ENCODE measurements at regions not wholly inside any gene's neighbourhood (a gene's known extent, or its start where the extent isn't known, plus 50 kb on each side); places are given as distances from the start of the nearest gene placed in this dataset.

DNA sequence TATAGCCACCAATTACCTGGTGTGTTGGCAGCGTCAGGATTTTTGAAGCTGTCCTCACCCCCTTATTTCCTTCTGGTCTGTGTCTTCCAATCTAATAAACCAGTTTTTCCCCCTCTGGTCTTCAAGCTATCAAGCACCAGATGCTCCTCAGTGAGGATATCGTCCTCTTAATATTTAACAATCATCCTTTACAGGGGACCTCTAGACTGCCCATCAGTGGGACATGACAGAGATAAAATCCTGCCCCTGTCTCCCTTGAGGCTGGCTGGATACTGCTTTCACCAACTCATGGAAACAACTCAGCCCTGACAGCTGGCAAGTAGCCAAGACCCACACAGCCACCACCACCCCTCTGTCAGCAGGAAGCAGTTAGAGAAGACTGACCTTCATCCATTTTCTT lies 421.0 kb upstream of the API5 start:
- no peak for ATAC-seq
- no peaks in the 10 kb centered on the region for H3K9me3 ChIP-seq
- H3K4me1 ChIP-seq: no peaks in the 10 kb centered on the region
- intact Hi-C loops (cut with DNase I; ENCODE audit: low total_unique reads) (no loop called here), in situ Hi-C loops (cut with MboI; ENCODE audit: low sequenced_read_pairs in 4 of 4) (loop anchor here in 1 of 4 donors (25.0 kb wide), 1 partner anchor 97 kb away; no protein-coding TSS in a partner anchor)
- H3K27me3 ChIP-seq: no peaks in the 10 kb centered on the region
- H3K36me3 ChIP-seq: no peaks in the 10 kb centered on the region
- TF ChIP-seq, protein P1, sequence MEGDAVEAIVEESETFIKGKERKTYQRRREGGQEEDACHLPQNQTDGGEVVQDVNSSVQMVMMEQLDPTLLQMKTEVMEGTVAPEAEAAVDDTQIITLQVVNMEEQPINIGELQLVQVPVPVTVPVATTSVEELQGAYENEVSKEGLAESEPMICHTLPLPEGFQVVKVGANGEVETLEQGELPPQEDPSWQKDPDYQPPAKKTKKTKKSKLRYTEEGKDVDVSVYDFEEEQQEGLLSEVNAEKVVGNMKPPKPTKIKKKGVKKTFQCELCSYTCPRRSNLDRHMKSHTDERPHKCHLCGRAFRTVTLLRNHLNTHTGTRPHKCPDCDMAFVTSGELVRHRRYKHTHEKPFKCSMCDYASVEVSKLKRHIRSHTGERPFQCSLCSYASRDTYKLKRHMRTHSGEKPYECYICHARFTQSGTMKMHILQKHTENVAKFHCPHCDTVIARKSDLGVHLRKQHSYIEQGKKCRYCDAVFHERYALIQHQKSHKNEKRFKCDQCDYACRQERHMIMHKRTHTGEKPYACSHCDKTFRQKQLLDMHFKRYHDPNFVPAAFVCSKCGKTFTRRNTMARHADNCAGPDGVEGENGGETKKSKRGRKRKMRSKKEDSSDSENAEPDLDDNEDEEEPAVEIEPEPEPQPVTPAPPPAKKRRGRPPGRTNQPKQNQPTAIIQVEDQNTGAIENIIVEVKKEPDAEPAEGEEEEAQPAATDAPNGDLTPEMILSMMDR (IDR thresholded peaks at IDR 0.05 in 4 of 5, conservative IDR thresholded peaks at IDR 0.05 in 1 of 5): no peak
- TF ChIP-seq POLR2A (IDR thresholded peaks at IDR 0.05): no peak
- DNase-seq: no peak
- H3K27ac ChIP-seq: no peak overlapping the region
- H3K4me3 ChIP-seq: no peak overlapping the region

DNA sequence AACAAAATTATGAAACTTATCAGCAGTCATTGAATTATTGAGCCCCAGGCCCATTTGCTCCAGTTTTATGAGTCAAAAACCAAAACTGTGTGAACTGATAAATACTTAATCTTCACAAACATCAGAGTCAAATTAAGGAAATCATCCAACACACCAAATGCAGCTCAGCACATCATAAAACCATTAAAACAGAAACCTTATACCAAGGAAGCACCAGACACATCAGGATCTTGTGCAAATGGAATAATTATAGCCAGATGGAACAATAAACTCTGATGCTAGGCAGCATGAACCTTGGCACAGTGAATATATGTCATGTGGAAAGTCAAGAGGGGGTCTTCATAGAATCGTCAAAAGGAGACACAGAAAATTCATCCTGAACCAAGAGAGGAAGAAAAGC lies 410.7 kb upstream of the API5 start:
- TF ChIP-seq, protein P1 (IDR thresholded peaks at IDR 0.05 in 4 of 5, conservative IDR thresholded peaks at IDR 0.05 in 1 of 5): no peak
- no peak for TF ChIP-seq POLR2A (IDR thresholded peaks at IDR 0.05)
- no peak for ATAC-seq
- H3K36me3 ChIP-seq: no peaks in the 10 kb centered on the region
- intact Hi-C loops (cut with DNase I; ENCODE audit: low total_unique reads): no loop called here
- H3K27me3 ChIP-seq: no peaks in the 10 kb centered on the region
- no peak overlapping the region for H3K4me3 ChIP-seq
- H3K4me1 ChIP-seq: no peaks in the 10 kb centered on the region
- H3K27ac ChIP-seq: no peak overlapping the region
- no peaks in the 10 kb centered on the region for H3K9me3 ChIP-seq
- in situ Hi-C loops (cut with MboI; ENCODE audit: low sequenced_read_pairs in 4 of 4): loop anchor here in 1 of 4 donors (25.0 kb wide), 1 partner anchor 89 kb away; no protein-coding TSS in a partner anchor
- no peak for DNase-seq

DNA sequence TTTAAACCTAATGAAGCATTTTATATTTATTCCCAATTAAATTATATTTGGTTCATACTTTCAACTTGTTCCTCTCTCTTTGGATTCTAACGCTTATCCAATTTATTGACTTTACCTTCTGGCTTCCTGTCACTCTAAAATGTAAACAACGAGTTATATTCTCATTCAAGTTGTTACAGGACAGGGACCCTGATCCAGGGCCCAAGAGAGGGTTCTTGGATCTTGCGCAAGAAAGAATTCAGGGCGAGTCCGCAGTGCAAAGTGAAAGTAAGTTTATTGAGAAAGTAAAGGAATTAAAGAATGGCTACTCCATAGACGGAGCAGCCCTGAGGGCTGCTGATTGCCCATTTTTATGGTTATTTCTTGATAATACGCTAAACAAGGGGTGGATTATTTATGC lies 405.6 kb upstream of the API5 start:
- intact Hi-C loops (cut with DNase I; ENCODE audit: low total_unique reads): no loop called here
- no peaks in the 10 kb centered on the region for H3K27me3 ChIP-seq
- H3K36me3 ChIP-seq: no peaks in the 10 kb centered on the region
- TF ChIP-seq, protein P1 (IDR thresholded peaks at IDR 0.05 in 4 of 5, conservative IDR thresholded peaks at IDR 0.05 in 1 of 5): no peak
- TF ChIP-seq POLR2A (IDR thresholded peaks at IDR 0.05): no peak
- ATAC-seq: no peak
- no peaks in the 10 kb centered on the region for H3K9me3 ChIP-seq
- H3K27ac ChIP-seq: no peak overlapping the region
- no peak for DNase-seq
- no peak overlapping the region for H3K4me3 ChIP-seq
- no peaks in the 10 kb centered on the region for H3K4me1 ChIP-seq
- in situ Hi-C loops (cut with MboI; ENCODE audit: low sequenced_read_pairs in 4 of 4): loop anchor here in 1 of 4 donors (25.0 kb wide), 1 partner anchor 94 kb away; no protein-coding TSS in a partner anchor

DNA sequence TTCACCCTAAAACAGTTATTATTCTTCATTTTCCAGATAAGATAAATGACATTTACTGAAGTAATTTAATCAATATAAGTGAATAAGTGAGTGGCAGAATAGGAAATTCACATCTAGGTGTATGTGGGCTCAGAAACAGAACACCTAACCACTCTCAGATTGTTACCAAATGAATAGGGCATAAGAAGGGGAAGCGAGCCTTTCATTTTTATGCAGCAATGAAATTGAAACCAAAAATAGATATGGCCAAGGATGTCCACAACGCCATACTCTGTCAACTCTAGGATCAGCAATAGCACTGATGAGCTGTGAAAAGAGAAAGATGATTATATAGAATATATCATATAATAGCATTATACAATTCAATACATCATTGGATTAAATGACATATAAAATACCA lies 398.1 kb upstream of the API5 start:
- DNase-seq (no peak), ATAC-seq (no peak)
- H3K36me3 ChIP-seq: no peaks in the 10 kb centered on the region
- intact Hi-C loops (cut with DNase I; ENCODE audit: low total_unique reads): no loop called here
- H3K27me3 ChIP-seq: no peaks in the 10 kb centered on the region
- TF ChIP-seq, protein P1 (IDR thresholded peaks at IDR 0.05 in 4 of 5, conservative IDR thresholded peaks at IDR 0.05 in 1 of 5): no peak
- TF ChIP-seq POLR2A (IDR thresholded peaks at IDR 0.05): no peak
- no peaks in the 10 kb centered on the region for H3K4me1 ChIP-seq
- H3K9me3 ChIP-seq: peaks cover 0 to 3% (median 0%) of the 10 kb centered on the region in 3 donors
- H3K27ac ChIP-seq: no peak overlapping the region
- H3K4me3 ChIP-seq: no peak overlapping the region
- in situ Hi-C loops (cut with MboI; ENCODE audit: low sequenced_read_pairs in 4 of 4): loop anchor here in 1 of 4 donors (25.0 kb wide), 1 partner anchor 101 kb away; no protein-coding TSS in a partner anchor

DNA sequence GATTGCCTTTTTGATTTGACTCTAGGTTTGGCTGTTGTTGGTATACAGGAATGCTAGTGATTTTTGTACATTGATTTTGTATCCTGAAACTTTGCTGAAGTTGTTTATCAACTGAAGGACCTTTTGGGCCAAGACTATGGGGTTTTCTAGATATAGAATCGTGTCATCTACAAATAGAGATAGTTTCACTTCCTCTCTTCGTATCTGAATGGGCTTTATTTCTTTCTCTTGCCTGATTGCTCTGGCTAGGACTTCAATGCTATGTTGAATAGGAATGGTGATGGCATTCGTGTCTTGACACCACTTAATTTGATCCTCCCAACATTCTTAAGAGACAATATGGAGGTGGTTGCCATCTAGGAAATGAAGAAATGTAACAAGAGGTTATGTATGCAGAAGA lies 388.1 kb upstream of the API5 start:
- H3K4me1 ChIP-seq: no peaks in the 10 kb centered on the region
- intact Hi-C loops (cut with DNase I; ENCODE audit: low total_unique reads) (no loop called here), in situ Hi-C loops (cut with MboI; ENCODE audit: low sequenced_read_pairs in 4 of 4) (loop anchor here in 1 of 4 donors (25.0 kb wide), 1 partner anchor 111 kb away; no protein-coding TSS in a partner anchor)
- no peaks in the 10 kb centered on the region for H3K36me3 ChIP-seq
- no peaks in the 10 kb centered on the region for H3K9me3 ChIP-seq
- no peak for TF ChIP-seq POLR2A (IDR thresholded peaks at IDR 0.05)
- TF ChIP-seq, protein P1 (IDR thresholded peaks at IDR 0.05 in 4 of 5, conservative IDR thresholded peaks at IDR 0.05 in 1 of 5): no peak
- ATAC-seq: no peak
- no peak overlapping the region for H3K4me3 ChIP-seq
- H3K27ac ChIP-seq: no peak overlapping the region
- no peak for DNase-seq
- H3K27me3 ChIP-seq: no peaks in the 10 kb centered on the region
